ENCODE measurements at regions not wholly inside any gene's neighbourhood (a gene's known extent, or its start where the extent isn't known, plus 50 kb on each side); places are given as distances from the start of the nearest gene placed in this dataset.

- no peak for DNase-seq
Observed at GRCh38 chr2:221267773-221268425, 304.2 kb downstream of the EPHA4 start.

- no peak for DNase-seq
Observed at GRCh38 chr2:221268631-221269030, 303.5 kb downstream of the EPHA4 start.

- DNase-seq = no peak
Observed at GRCh38 chr2:221270806-221271205, 301.3 kb downstream of the EPHA4 start.

GRCh38 chr2:221272729-221273128, 299.4 kb downstream of the EPHA4 start:
- no peak for DNase-seq

GRCh38 chr2:221276033-221276432, 296.1 kb downstream of the EPHA4 start:
- no peak for DNase-seq

DNA sequence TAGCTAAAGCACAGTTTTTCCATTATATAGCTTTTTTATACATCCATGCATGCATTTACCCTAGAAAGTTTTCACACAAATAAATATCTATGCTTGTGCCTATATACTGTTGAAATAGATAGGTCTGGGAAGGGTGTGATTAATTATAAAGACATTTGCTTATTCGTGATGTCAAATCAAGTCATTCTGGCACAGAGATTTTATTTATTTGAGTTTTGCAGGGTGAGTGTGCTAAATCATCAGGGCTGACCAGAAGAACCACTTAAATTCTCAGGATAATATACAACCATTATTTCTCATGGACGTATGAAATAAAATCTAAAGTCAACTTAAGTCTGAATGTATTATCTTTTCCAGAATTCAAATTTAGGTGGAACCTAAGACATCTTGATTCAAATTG, 295.5 kb downstream of the EPHA4 start:
- DNase-seq = peak; percentile 22

- no peak for DNase-seq
Observed at GRCh38 chr2:221282386-221282785, 289.7 kb downstream of the EPHA4 start.

DNA sequence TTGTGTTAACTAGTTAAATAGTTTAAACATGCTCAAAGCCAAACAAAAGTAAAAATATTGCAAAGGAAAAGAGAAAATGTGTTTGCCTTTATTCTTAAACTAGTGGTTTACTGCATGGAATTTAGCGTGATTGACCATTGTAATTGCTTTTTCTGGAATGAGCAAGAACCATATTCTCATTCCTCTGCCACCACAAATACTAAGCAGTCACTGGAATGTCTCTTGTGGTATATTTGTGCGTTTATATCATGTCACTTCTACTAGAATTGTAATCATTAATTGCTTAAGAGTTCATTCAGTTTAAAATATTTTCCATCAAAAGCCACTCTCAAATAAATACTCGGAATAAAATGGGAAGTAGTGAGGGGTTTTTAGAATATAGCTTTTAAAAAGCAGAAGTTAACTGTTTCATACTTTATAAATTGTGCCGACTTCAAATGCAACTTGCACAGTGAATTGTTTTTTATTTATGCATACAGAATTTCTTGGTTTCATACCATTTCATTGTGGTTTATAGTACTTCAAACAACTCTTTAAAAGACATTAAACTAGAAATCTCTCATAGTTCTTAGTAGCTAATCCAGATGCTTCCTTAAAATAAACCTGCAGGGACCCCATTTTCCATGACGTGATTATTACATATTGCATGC, 288.1 kb downstream of the EPHA4 start:
- peak; percentile 13 for DNase-seq

GRCh38 chr2:221285148-221285547, 287.0 kb downstream of the EPHA4 start:
- DNase-seq = no peak

DNA sequence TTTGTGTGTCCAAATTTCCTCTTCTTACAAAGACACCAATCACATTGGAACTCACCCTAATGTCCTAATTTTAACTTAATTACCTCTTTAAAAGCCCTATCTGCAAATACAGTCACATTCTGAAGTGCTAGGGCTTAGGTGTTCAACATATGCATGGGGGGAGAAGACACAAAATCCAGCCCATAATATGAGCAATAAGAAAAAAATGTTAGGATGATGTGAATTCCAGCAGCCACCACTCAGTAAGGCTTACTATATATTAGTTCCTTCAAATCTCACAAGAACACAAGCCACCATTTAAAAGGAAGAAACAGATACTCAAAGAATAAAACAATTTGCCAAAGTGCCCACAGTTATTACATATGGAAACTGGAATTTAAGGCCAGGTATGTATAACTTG, 285.7 kb downstream of the EPHA4 start:
- DNase-seq = no peak

- peak; percentile 42 for DNase-seq
Observed at GRCh38 chr2:221289389-221289788, 282.7 kb downstream of the EPHA4 start.

DNA sequence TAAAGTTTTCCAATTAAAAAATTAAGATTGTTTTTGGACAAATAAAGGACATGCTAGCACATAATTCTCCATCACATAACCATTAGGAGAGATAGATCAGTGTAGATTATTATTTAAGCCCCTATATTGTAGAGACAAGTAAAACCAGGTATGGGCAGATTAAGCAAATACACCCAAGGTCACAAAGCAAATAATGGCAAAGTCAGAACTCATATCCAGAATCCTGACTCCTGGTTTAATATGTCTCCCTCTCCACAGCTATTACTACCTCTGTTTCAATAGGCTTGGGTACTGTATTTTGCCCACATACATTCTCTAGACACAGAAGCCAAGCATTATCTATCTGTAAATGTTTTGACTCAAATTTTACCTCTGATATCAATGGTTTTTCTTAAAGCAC, 282.3 kb downstream of the EPHA4 start:
- DNase-seq = no peak

GRCh38 chr2:221293949-221294742, 278.0 kb downstream of the EPHA4 start:
- no peak for DNase-seq

- no peak for DNase-seq
Observed at GRCh38 chr2:221304916-221305315, 267.2 kb downstream of the EPHA4 start.

DNA sequence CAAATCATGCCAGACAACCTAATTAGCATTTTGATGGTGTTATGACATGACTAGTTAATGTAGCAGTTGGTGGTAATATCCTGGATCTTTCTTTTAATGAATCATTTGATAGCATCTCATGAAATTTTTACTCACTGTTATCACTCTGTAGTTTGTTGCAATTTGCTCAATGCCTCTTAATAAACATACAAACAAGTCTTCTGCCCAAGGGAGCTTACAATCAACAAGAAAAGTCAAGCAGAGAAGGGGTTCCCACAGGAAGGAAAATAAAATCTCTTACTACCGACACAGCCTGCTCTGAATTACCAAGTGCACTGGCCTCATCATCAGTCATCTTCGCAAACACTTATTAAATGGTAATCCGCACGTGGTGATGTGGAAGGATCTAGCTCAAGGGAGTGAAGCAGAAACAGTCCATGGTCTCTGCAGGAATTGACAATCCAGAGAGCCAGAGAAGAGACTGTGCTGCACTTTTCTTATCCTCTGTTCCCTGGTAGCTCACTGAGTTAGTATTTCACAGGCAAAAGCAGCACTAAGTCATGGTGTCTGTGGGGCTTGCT, 263.5 kb downstream of the EPHA4 start:
- no peak for DNase-seq

DNA sequence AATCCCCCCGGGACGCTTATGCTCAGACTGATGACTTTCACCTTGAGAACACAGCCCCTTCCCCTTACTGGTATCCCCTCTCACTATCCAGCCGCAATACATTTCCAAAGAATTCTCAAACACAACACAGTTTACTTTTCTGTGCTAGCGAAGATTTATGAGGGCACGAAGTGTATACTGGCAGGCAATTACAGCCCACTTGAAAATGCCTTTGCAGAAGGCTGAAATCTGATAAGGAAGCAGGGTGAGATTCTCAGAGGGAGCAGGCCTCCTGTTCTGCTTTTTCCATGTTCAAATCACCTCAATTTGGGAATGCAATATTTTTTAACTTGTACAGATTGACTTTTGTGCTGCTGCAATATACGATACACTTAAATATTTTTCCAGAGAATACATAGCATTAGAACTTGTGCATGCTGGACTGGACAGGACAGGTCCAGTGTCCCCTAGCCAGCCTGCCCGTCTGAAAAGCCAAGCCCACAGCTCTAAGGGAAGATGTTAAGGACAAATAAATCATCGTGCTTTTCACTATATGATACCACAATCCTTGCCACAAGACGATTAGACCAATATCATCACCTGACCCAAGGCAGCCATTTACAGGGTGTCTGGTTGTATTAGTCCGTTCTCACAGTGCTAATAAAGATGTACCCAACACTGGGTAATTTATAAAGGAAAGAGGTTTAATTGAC, 262.1 kb downstream of the EPHA4 start:
- no peak for DNase-seq

GRCh38 chr2:221310730-221311129, 261.4 kb downstream of the EPHA4 start:
- DNase-seq = no peak

DNA sequence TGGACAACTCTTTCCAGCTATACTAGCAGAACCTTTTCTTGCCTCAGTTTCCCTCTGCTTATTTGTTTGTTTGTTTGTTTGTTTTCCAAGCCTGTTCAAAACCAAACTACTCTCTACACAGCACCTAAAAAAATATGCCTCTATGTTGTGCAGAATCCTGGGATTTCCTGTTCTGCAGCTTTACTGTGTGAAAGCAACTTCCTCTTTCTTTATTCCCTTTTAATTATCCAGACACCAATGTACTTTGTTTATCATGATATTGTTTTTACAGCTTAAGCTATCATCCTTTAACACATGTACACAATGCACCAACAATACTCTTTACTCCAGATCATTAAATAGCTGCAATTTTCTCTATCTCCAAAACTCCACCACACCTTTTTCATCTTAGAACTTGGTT, 259.5 kb downstream of the EPHA4 start:
- DNase-seq = no peak

GRCh38 chr2:221314786-221315185, 257.3 kb downstream of the EPHA4 start:
- DNase-seq = no peak

- no peak for DNase-seq
Observed at GRCh38 chr2:221318376-221319130, 253.6 kb downstream of the EPHA4 start.

DNA sequence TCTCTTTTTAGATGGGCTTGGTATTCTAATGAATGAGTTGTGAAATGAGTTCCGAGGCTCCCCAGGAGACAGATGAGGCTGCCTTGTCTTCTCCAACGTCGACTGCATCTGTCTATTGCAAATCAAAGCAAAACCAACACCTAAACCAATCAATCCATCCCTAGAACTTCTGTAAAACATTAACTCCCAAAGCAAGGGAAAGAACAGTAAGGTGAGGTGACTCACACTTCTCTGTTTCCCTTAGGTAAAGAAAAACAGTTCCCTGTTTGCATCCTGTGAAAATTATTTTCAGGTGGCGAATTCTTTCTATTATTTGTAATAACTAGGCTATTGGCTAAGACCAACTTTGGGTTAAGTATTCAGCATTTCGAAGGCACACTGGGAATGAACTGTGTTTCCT, 249.4 kb downstream of the EPHA4 start:
- DNase-seq = no peak

- no peak for DNase-seq
Observed at GRCh38 chr2:221323513-221323912, 248.6 kb downstream of the EPHA4 start.

Measured in HCEC 1CT (cell line).